GM19468 (cell line): ENCODE measurements at regions not wholly inside any gene's neighbourhood (a gene's known extent, or its start where the extent isn't known, plus 50 kb on each side); places are given as distances from the start of the nearest gene placed in this dataset.

ENCODE experiments used
- ATAC-seq: cut with Tn5 transposase; IDR thresholded peaks from one replicate; pipeline ENCODE4 v1.9.1; 2021; ENCODE audit warnings: mild to moderate bottlenecking, moderate library complexity, moderate number of reproducible peaks; ENCODE audit not compliant: unreplicated experiment; ENCODE audit errors: extremely low read depth

- no peak for ATAC-seq
These were observed 63.4 kb upstream of the DIO3 start for GRCh38 chr14:101497684-101498525.

- ATAC-seq = no peak
These were observed 62.8 kb upstream of the DIO3 start for GRCh38 chr14:101498526-101498860.

- no peak for ATAC-seq
These were observed 62.2 kb upstream of the DIO3 start for GRCh38 chr14:101499080-101499479.

GRCh38 chr14:101499513-101499912, 61.8 kb upstream of the DIO3 start:
- ATAC-seq = no peak

- no peak for ATAC-seq
These were observed 61.2 kb upstream of the DIO3 start for GRCh38 chr14:101500061-101500460.

GRCh38 chr14:101500681-101501080, 60.6 kb upstream of the DIO3 start:
- ATAC-seq = no peak

GRCh38 chr14:101501341-101501740, 60.0 kb upstream of the DIO3 start:
- ATAC-seq = no peak

- ATAC-seq = no peak
These were observed 59.3 kb upstream of the DIO3 start for GRCh38 chr14:101501858-101502615.

- no peak for ATAC-seq
These were observed 58.4 kb upstream of the DIO3 start for GRCh38 chr14:101502761-101503392.

GRCh38 chr14:101503431-101504095, 57.7 kb upstream of the DIO3 start:
- no peak for ATAC-seq

- no peak for ATAC-seq
These were observed 57.0 kb upstream of the DIO3 start for GRCh38 chr14:101504096-101504948.

- no peak for ATAC-seq
These were observed 55.9 kb upstream of the DIO3 start for GRCh38 chr14:101505236-101505970.

- no peak for ATAC-seq
These were observed 54.9 kb upstream of the DIO3 start for GRCh38 chr14:101506211-101506925.

- ATAC-seq = no peak
These were observed 54.1 kb upstream of the DIO3 start for GRCh38 chr14:101506926-101507835.

- no peak for ATAC-seq
These were observed 53.5 kb upstream of the DIO3 start for GRCh38 chr14:101507836-101508150.

- ATAC-seq = no peak
These were observed 52.9 kb upstream of the DIO3 start for GRCh38 chr14:101508196-101508947.
